Esophagus squamous epithelium (tissue), 5 donors: ENCODE measurements at regions not wholly inside any gene's neighbourhood (a gene's known extent, or its start where the extent isn't known, plus 50 kb on each side); places are given as distances from the start of the nearest gene placed in this dataset.
"Not testable (repeated sequence)": the region's sequence is repeated elsewhere in the genome, so short reads cannot be mapped to it uniquely, and the experiment has no call there.

ENCODE experiments used
- DNase-seq: peaks from one replicate; lab custom pipeline; 2025; lab: John Stamatoyannopoulos, UW
- H3K27ac ChIP-seq, 4 donors: fragments of 200-600 bp; sonication (generic); one replicate each; pipeline ENCODE4 v1.5.1; 2016 to 2019; ENCODE audit warnings: mild to moderate bottlenecking in 1 of 4
- H3K27me3 ChIP-seq, 4 donors: fragments of 200-600 bp; sonication (generic); 1 replicate in 3 of 4; 2 replicates in 1 of 4; pipeline versions ENCODE4 v1.5.1 to v1.6.0; 2017 to 2021; ENCODE audit warnings: antibody characterized with exemption in 1 of 4
- H3K36me3 ChIP-seq, 3 donors: fragments of 200-600 bp; sonication (generic); one replicate each; pipeline ENCODE4 v1.5.1; 2016 to 2019
- H3K4me1 ChIP-seq, 3 donors: fragments of 200-600 bp; sonication (generic); one replicate each; pipeline ENCODE4 v1.5.1; 2017 to 2019
- H3K4me3 ChIP-seq, 4 donors: fragments of 200-600 bp; sonication (generic); 1 replicate in 3 of 4; 2 replicates in 1 of 4; pipeline ENCODE4 v1.5.1; 2016 to 2019; ENCODE audit warnings: mild to moderate bottlenecking in 2 of 4, moderate library complexity in 1 of 4
- H3K9me3 ChIP-seq, 3 donors: fragments of 200-600 bp; sonication (generic); one replicate each; pipeline ENCODE4 v1.5.1; 2016 to 2019
- POLR2A ChIP-seq, 4 donors: fragments of 450-650 bp; IDR thresholded peaks; one replicate each; pipeline ENCODE4 v1.6.1; 2017; ENCODE audit warnings: antibody characterized with exemption in 4 of 4, mild to moderate bottlenecking in 4 of 4, moderate library complexity in 3 of 4
- WGBS, 2 donors: methylation state at CpG; one replicate each; pipeline ENCODE4 v1.1.5; 2018; 5-methylcytosine and 5-hydroxymethylcytosine counted together
- intact Hi-C: fragments of 100-400 bp; cut with DNase I; formaldehyde crosslinking; loops from one replicate; pipeline ENCODE4 v1.15.0; 2022
- TF ChIP-seq, protein P1 (sequence below), 6 experiments: fragments of 450-650 bp in 4 of 6; fragments of 200-600 bp in 2 of 6; sonication (generic) in 2 of 6; IDR thresholded peaks; one replicate each; pipeline ENCODE4 v1.5.1; 2016 to 2019; ENCODE audit warnings: antibody characterized with exemption in 6 of 6, mild to moderate bottlenecking in 4 of 6, moderate library complexity in 4 of 6
- donor health status: DM: yes; HTN: yes; CAD: no.

GRCh38 chr3:59502806-59503205 lies 453.0 kb upstream of the CFAP20DC start:
- 36 to 37% methylated on average over 4 of the region's 4 CpGs for WGBS, 2 donors
- intact Hi-C loops, result no loop called here
- TF ChIP-seq POLR2A (IDR thresholded peaks at IDR 0.05), result no peak
- TF ChIP-seq, protein P1, sequence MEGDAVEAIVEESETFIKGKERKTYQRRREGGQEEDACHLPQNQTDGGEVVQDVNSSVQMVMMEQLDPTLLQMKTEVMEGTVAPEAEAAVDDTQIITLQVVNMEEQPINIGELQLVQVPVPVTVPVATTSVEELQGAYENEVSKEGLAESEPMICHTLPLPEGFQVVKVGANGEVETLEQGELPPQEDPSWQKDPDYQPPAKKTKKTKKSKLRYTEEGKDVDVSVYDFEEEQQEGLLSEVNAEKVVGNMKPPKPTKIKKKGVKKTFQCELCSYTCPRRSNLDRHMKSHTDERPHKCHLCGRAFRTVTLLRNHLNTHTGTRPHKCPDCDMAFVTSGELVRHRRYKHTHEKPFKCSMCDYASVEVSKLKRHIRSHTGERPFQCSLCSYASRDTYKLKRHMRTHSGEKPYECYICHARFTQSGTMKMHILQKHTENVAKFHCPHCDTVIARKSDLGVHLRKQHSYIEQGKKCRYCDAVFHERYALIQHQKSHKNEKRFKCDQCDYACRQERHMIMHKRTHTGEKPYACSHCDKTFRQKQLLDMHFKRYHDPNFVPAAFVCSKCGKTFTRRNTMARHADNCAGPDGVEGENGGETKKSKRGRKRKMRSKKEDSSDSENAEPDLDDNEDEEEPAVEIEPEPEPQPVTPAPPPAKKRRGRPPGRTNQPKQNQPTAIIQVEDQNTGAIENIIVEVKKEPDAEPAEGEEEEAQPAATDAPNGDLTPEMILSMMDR (IDR thresholded peaks at IDR 0.05), result no peak
- no peak for DNase-seq
- Histone ChIP-seq H3K27ac (no peak overlapping the region), H3K4me1 (no peaks in the 10 kb centered on the region), H3K27me3 (no peaks in the 10 kb centered on the region), H3K36me3 (no peaks in the 10 kb centered on the region), H3K4me3 (no peak overlapping the region), H3K9me3 (no peaks in the 10 kb centered on the region)

- no peak for DNase-seq
- intact Hi-C loops, result no loop called here
- Histone ChIP-seq H3K4me1 (no peaks in the 10 kb centered on the region), H3K27ac (no peak overlapping the region), H3K4me3 (no peak overlapping the region), H3K36me3 (no peaks in the 10 kb centered on the region), H3K9me3 (no peaks in the 10 kb centered on the region), H3K27me3 (no peaks in the 10 kb centered on the region)
- WGBS, 2 donors, result 86 to 90% methylated on average over 4 of the region's 4 CpGs
- TF ChIP-seq, protein P1 (IDR thresholded peaks at IDR 0.05), result no peak
- no peak for TF ChIP-seq POLR2A (IDR thresholded peaks at IDR 0.05)
Observed at GRCh38 chr3:59499954-59500353, 450.1 kb upstream of the CFAP20DC start.

DNA sequence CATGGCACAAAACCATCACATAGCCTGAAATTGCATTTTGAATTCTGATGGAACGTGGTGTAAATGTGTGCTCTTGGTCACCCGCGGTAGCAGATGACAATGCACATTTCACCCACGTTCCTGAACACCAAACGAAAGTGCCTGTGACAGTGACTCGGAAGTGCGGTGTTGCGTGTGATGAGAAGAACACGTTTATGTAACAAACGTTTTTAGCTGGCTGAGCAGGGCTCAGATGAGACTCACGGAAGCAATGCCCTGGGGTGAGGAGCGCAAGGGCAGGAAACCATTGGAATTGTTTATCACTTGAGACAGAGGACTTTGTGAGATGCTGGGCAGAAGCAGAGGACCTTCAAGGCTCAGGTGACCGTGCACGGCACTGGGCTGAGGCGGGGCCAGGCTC lies 449.2 kb upstream of the CFAP20DC start:
- Histone ChIP-seq H3K36me3 (no peaks in the 10 kb centered on the region), H3K27me3 (no peaks in the 10 kb centered on the region), H3K4me3 (no peak overlapping the region), H3K27ac (no peak overlapping the region), H3K4me1 (no peaks in the 10 kb centered on the region), H3K9me3 (no peaks in the 10 kb centered on the region)
- no peak for TF ChIP-seq POLR2A (IDR thresholded peaks at IDR 0.05)
- TF ChIP-seq, protein P1 (IDR thresholded peaks at IDR 0.05), result no peak
- WGBS, 2 donors, result 88 to 95% methylated on average over 7 to 15 of the region's 15 CpGs
- intact Hi-C loops, result no loop called here
- DNase-seq, result no peak

DNA sequence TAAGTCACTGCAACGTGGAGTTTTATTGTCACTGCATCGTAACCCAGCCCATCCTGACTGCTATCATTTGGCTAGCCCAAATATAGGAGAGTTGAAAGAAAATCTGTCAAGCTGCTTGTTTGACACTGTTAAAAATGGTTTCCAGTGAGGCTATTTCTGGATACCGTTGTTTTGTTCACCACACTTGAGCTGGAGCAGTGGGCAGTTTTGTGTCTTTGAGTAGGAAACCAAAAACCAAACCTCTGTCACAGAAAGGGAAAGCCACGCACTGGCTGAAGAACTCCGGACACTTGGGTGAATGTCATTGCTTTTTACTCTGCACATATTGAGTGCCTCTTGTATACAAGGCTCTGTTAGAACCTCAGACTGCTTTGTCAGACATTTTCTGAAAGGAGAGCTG lies 446.4 kb upstream of the CFAP20DC start:
- Histone ChIP-seq H3K4me1 (no peaks in the 10 kb centered on the region), H3K27ac (no peak overlapping the region), H3K9me3 (no peaks in the 10 kb centered on the region), H3K36me3 (no peaks in the 10 kb centered on the region), H3K4me3 (no peak overlapping the region), H3K27me3 (no peaks in the 10 kb centered on the region)
- no peak for TF ChIP-seq POLR2A (IDR thresholded peaks at IDR 0.05)
- TF ChIP-seq, protein P1 (IDR thresholded peaks at IDR 0.05), result no peak
- WGBS, 2 donors, result 87 to 89% methylated on average over 5 of the region's 5 CpGs
- no peak for DNase-seq
- intact Hi-C loops, result no loop called here

DNA sequence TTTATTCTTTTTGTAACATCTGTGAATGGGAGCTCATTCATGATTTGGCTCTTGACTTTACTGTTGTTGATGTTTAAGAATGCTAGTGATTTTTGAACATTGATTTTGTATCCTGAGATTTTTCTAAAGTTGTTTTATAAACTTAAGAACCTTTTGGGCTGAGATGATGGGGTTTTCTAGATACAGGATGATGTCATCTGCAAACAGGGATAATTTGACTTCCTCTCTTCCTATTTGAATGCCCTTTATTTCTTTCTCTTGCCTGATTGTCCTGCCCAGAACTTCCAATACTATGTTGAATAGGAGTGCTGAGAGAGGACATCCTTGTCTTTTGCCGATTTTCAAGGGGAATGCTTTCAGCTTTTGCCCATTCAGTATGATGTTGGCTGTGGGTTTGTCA lies 445.1 kb upstream of the CFAP20DC start:
- intact Hi-C loops, H3K36me3 ChIP-seq, H3K4me1 ChIP-seq, DNase-seq, H3K27me3 ChIP-seq, H3K9me3 ChIP-seq, H3K4me3 ChIP-seq, H3K27ac ChIP-seq: not testable (repeated sequence)
- 92 to 100% methylated on average over 1 of the region's 1 CpG for WGBS, 2 donors

- Histone ChIP-seq H3K27ac (no peak overlapping the region), H3K36me3 (no peaks in the 10 kb centered on the region), H3K4me1 (no peaks in the 10 kb centered on the region), H3K27me3 (no peaks in the 10 kb centered on the region), H3K4me3 (no peak overlapping the region), H3K9me3 (no peaks in the 10 kb centered on the region)
- intact Hi-C loops, result no loop called here
- no peak for TF ChIP-seq POLR2A (IDR thresholded peaks at IDR 0.05)
- TF ChIP-seq, protein P1 (IDR thresholded peaks at IDR 0.05), result no peak
- no peak for DNase-seq
- 35 to 65% methylated on average over 3 of the region's 3 CpGs for WGBS, 2 donors
Observed at GRCh38 chr3:59486520-59486919, 436.7 kb upstream of the CFAP20DC start.
